ENCODE measurements at regions not wholly inside any gene's neighbourhood (a gene's known extent, or its start where the extent isn't known, plus 50 kb on each side); places are given as distances from the start of the nearest gene placed in this dataset.
"Not testable (repeated sequence)": the region's sequence is repeated elsewhere in the genome, so short reads cannot be mapped to it uniquely, and the experiment has no call there.

DNA sequence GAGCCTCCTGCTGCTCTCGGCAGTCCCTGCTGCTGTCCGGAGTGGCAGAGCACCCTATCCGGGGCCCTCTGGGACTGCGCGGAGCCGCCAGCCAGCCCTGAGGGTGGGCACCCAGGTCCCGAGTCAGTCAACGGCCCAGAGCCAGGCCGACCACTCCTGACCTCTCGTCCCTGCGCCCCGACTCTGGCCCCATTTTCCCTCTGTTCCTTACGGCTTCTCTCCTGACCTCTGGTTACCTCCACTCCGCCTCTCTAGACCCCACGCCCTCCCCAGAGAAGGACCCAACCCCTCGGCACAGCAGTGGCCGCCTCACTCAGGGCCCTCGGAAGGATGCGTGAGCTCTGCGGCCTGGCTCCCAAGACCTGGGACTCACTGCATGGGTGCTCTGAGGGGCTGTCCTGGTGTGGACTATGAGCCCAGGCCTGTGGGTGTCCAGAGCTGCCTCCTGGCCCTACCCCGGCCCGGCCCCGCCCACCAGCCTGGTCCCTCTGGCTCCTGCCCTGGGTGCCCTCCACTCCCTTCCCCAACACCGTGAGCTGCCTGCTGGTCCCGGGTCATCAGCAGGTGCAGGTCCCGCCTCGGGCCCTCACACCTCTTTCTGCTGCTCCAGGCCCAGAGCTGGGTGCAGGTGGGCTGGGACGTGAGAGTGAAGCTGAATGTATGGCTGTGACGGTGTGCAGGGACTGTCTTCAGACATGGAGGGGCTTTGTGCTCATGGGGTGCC lies 71.8 kb downstream of the TMEM121 start:
- H3K4me1 ChIP-seq; intact Hi-C loops (cut with DNase I); DNase-seq; H3K36me3 ChIP-seq (ENCODE audit: insufficient read depth in 1 of 2, low read depth in 1 of 2); H3K27ac ChIP-seq; H3K9me3 ChIP-seq; H3K27me3 ChIP-seq (ENCODE audit: insufficient read depth in 3 of 3, low read length in 2 of 3); H3K4me3 ChIP-seq: not testable (repeated sequence)
- WGBS, 3 donors = 90 to 92% (median 91%) methylated on average over 15 to 26 of the region's 29 CpGs
- peak in 1 of 4 donors; percentile 10 for ATAC-seq

DNA sequence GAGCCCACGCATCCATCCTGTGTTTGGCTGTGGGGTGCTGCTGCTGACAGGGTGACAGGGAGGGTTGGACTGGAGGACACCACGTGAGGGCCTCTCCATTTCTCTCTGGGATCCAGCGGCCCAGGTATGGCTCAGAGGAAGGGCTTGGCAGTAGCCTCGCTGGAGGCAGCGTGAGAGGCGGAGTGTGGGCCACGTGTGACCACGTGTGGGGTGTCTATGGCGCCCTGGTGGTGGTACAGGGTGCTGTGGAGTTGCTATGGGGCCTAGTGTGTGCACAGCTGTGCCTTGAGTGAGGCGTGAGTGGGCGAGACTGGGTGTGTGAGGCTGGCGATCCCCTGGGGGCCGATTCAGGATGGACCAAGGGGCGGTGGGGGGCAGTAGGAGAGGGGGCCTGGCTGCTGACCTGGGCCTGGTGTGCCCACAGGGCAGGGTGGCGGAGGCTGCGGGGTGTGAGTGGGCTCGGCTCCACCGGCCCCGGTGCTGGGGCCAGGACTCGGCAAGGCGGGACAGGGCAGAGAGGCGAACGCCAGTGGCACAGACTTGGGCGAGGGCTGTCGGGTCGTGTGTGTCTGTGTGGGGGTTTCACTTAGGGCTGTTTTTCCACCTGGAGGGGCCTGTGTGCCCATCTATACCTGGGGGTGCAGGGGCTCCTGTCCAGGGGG lies 72.7 kb downstream of the TMEM121 start:
- DNase-seq; H3K4me3 ChIP-seq; intact Hi-C loops (cut with DNase I); ATAC-seq; H3K36me3 ChIP-seq (ENCODE audit: insufficient read depth in 1 of 2, low read depth in 1 of 2); H3K27me3 ChIP-seq (ENCODE audit: insufficient read depth in 3 of 3, low read length in 2 of 3); H3K9me3 ChIP-seq; H3K4me1 ChIP-seq; H3K27ac ChIP-seq: not testable (repeated sequence)
- WGBS, 3 donors = 80 to 86% (median 83%) methylated on average over 18 to 24 of the region's 26 CpGs

DNA sequence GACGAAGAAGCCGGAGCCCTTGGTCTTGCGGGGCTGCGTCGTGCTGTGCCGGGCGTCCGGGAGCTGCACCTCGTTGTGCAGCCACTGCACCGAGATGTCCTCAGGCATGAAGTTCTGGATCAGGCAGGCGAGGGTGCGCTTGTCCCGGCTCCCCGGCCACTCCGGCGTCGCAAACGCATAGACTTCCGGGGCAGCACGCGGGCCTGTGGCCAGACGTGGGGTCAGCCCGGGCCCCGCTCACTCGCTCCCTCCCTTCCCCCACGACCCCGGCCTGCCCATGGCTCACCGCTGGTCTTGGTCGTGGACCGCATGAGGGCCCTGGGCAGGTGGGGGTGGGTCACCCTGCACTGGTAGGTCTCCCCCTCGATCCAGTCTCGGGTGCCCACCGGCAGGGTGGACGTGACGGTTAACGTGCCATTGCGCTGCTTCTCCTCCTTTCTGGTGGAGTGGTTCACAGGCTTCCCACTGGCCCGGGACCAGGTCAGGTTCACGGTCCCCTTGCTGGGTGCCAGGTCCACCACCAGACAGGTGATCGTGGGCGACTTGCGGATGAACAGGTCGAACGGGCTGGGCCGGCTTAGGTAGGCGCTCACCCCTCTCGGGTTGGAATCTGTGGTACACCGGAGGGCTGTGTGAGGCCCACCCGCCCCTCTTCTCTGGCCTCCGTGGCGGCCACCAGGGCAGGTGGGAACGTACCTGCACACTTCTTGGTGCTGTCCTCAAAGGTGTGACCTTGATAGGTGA lies 74.0 kb downstream of the TMEM121 start:
- 90 to 92% (median 91%) methylated on average over 43 to 52 of the region's 52 CpGs for WGBS, 3 donors
- H3K27me3 ChIP-seq (ENCODE audit: insufficient read depth in 3 of 3, low read length in 2 of 3); intact Hi-C loops (cut with DNase I); ATAC-seq; H3K36me3 ChIP-seq (ENCODE audit: insufficient read depth in 1 of 2, low read depth in 1 of 2); H3K9me3 ChIP-seq; H3K4me1 ChIP-seq; H3K27ac ChIP-seq; H3K4me3 ChIP-seq: not testable (repeated sequence)
- DNase-seq = peak in 1 of 2 donors; percentile 12

DNA sequence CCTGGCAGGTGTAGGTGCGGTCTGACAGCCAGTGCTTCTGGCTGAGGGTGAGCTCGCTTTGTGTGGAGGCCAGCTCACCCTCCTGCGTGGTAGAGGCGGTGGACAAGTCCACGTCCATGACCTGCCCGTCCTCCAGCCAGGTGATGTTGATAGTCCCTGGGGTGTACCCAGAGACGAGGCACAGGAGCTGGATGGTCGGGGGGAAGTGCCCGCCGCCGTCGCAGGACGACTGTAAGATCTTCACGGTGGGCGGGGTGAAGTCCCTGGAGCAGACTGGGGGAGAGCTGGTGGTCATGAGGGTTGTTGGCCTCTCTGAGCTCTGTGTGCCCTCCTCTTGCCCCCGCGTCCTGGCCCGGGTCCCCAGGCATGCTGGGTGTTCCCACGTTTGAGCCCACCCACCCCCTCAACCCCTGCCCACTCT lies 74.6 kb downstream of the TMEM121 start:
- Histone ChIP-seq H3K4me1 (no peaks in the 10 kb centered on the region), H3K9me3 (no peaks in the 10 kb centered on the region), H3K27me3 (ENCODE audit: insufficient read depth in 3 of 3, low read length in 2 of 3) (no peaks in the 10 kb centered on the region), H3K27ac (no peak overlapping the region), H3K4me3 (no peak overlapping the region), H3K36me3 (ENCODE audit: insufficient read depth in 1 of 2, low read depth in 1 of 2) (no peaks in the 10 kb centered on the region)
- DNase-seq (no peak), ATAC-seq (no peak)
- TF ChIP-seq, protein P1, sequence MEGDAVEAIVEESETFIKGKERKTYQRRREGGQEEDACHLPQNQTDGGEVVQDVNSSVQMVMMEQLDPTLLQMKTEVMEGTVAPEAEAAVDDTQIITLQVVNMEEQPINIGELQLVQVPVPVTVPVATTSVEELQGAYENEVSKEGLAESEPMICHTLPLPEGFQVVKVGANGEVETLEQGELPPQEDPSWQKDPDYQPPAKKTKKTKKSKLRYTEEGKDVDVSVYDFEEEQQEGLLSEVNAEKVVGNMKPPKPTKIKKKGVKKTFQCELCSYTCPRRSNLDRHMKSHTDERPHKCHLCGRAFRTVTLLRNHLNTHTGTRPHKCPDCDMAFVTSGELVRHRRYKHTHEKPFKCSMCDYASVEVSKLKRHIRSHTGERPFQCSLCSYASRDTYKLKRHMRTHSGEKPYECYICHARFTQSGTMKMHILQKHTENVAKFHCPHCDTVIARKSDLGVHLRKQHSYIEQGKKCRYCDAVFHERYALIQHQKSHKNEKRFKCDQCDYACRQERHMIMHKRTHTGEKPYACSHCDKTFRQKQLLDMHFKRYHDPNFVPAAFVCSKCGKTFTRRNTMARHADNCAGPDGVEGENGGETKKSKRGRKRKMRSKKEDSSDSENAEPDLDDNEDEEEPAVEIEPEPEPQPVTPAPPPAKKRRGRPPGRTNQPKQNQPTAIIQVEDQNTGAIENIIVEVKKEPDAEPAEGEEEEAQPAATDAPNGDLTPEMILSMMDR (IDR thresholded peaks at IDR 0.05) = no peak
- 83% methylated on average over 15 to 19 of the region's 19 CpGs for WGBS, 3 donors
- intact Hi-C loops (cut with DNase I) = no loop called here

DNA sequence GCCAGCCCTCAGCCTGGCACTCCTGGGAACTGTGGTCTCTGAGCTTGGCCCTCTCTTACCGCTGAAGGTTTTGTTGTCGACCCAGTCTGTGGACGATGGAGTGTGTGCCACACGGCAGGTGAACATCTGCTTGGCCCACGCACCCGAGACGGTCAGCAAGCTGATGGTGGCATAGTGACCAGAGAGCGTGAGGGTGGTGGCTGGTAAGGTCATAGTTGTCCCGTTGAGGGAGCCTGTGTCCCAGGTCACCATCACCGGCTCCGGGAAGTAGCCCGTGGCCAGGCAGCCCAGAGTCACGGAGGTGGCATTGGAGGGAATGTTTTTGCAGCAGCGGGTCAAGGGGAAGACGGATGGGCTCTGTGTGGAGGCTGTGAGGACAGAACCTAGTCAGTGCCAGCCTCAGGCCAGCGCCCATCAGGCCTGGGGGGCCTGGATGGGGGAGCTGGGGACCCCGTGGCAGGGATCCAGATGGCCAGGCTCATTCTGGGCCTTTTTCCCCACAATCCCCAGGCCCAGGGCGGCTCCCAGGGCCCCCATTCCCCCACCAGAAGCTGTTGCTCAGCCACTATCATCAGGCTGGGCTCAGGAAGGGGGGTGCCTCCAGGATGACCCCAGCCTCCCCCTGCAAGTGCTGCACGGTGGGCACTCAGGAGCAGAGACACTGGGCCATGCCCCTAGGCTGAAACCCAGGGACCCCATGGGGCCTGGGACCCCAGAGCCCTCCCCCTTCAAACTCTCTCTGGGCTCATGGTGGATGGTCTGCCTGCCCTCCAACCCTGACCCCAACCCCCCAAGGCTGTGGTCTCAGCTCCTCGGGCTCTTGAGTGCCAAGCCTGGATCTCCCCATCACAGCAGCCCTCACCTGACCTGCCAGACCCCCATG lies 75.2 kb downstream of the TMEM121 start:
- DNase-seq (no peak), ATAC-seq (no peak)
- no peak overlapping the region for H3K27ac ChIP-seq
- no peaks in the 10 kb centered on the region for H3K9me3 ChIP-seq
- H3K4me3 ChIP-seq = no peak overlapping the region
- TF ChIP-seq, protein P1 (IDR thresholded peaks at IDR 0.05) = no peak
- H3K4me1 ChIP-seq = no peaks in the 10 kb centered on the region
- intact Hi-C loops (cut with DNase I) = no loop called here
- no peaks in the 10 kb centered on the region for H3K27me3 ChIP-seq (ENCODE audit: insufficient read depth in 3 of 3, low read length in 2 of 3)
- H3K36me3 ChIP-seq (ENCODE audit: insufficient read depth in 1 of 2, low read depth in 1 of 2) = no peaks in the 10 kb centered on the region
- WGBS, 3 donors = 82 to 85% (median 84%) methylated on average over 20 of the region's 20 CpGs
